ENCODE measurements at regions not wholly inside any gene's neighbourhood (a gene's known extent, or its start where the extent isn't known, plus 50 kb on each side); places are given as distances from the start of the nearest gene placed in this dataset.
A peak's percentile ranks its signal among the peaks of the same experiment; 100 is the strongest.
"Not testable (repeated sequence)": the region's sequence is repeated elsewhere in the genome, so short reads cannot be mapped to it uniquely, and the experiment has no call there.

- no peak for DNase-seq
These were observed 107.3 kb upstream of the SYT6 start for GRCh38 chr1:114260805-114261484.

GRCh38 chr1:114259511-114260160 is 106.0 kb upstream of the SYT6 start:
- DNase-seq: no peak

- DNase-seq: no peak
These were observed 105.0 kb upstream of the SYT6 start for GRCh38 chr1:114258633-114259032.

GRCh38 chr1:114258074-114258473 is 104.4 kb upstream of the SYT6 start:
- no peak for DNase-seq

- no peak for DNase-seq
These were observed 103.9 kb upstream of the SYT6 start for GRCh38 chr1:114257554-114257953.

- DNase-seq: no peak
These were observed 100.2 kb upstream of the SYT6 start for GRCh38 chr1:114253900-114254299.

- DNase-seq: no peak
These were observed 97.9 kb upstream of the SYT6 start for GRCh38 chr1:114251573-114251939.

GRCh38 chr1:114250683-114251572 is 97.3 kb upstream of the SYT6 start:
- DNase-seq: no peak

- DNase-seq: no peak
These were observed 96.0 kb upstream of the SYT6 start for GRCh38 chr1:114249691-114250090.

- DNase-seq: no peak
These were observed 94.5 kb upstream of the SYT6 start for GRCh38 chr1:114248162-114248561.

GRCh38 chr1:114242531-114243210 is 89.0 kb upstream of the SYT6 start:
- not testable (repeated sequence) for DNase-seq

- no peak for DNase-seq
These were observed 84.4 kb upstream of the SYT6 start for GRCh38 chr1:114238053-114238452.

GRCh38 chr1:114236517-114236916 is 82.8 kb upstream of the SYT6 start:
- no peak for DNase-seq

- no peak for DNase-seq
These were observed 82.3 kb upstream of the SYT6 start for GRCh38 chr1:114235960-114236359.

- DNase-seq: no peak
These were observed 81.6 kb upstream of the SYT6 start for GRCh38 chr1:114235281-114235680.

- peak; percentile 61 to 76 for DNase-seq
These were observed 80.9 kb upstream of the SYT6 start for GRCh38 chr1:114234408-114235124.

- DNase-seq: no peak
These were observed 79.0 kb upstream of the SYT6 start for GRCh38 chr1:114232691-114233090.

- no peak for DNase-seq
These were observed 77.6 kb upstream of the SYT6 start for GRCh38 chr1:114231301-114231700.

GRCh38 chr1:114229368-114229767 is 75.7 kb upstream of the SYT6 start:
- no peak for DNase-seq

GRCh38 chr1:114227059-114227458 is 73.4 kb upstream of the SYT6 start:
- no peak for DNase-seq

GRCh38 chr1:114224196-114224907 is 70.7 kb upstream of the SYT6 start:
- no peak for DNase-seq

GRCh38 chr1:114222920-114223319 is 69.3 kb upstream of the SYT6 start:
- DNase-seq: no peak

Measured in AML-193 (cell line).